Breast epithelium (tissue), 3 donors: ENCODE measurements at regions not wholly inside any gene's neighbourhood (a gene's known extent, or its start where the extent isn't known, plus 50 kb on each side); places are given as distances from the start of the nearest gene placed in this dataset.

ENCODE experiments used
- CTCF ChIP-seq, 3 donors: fragments of 450-650 bp; IDR thresholded peaks; one replicate each; pipeline ENCODE4 v1.5.1; 2016 to 2017; ENCODE audit warnings: antibody characterized with exemption in 3 of 3, mild to moderate bottlenecking in 3 of 3, moderate library complexity in 3 of 3
- POLR2A ChIP-seq: fragments of 450-650 bp; IDR thresholded peaks from one replicate; pipeline ENCODE4 v1.6.1; 2016; ENCODE audit warnings: antibody characterized with exemption, mild to moderate bottlenecking, moderate library complexity

- no peak for TF ChIP-seq CTCF (IDR thresholded peaks at IDR 0.05)
- TF ChIP-seq POLR2A = no peak
These were observed 79.6 kb downstream of the SMIM20 start for GRCh38 chr4:25993395-25994185.
